K562 (cell line): ENCODE measurements at regions not wholly inside any gene's neighbourhood (a gene's known extent, or its start where the extent isn't known, plus 50 kb on each side); places are given as distances from the start of the nearest gene placed in this dataset.

Source experiments
- ATAC-seq: fragments of 200-7000 bp; cut with Tn5 transposase; 3 replicates; pipeline ENCODE4 v1.9.1; 2020; ENCODE audit warnings: moderate library complexity
- BruUV-seq: library from RNA; stranded (reverse); fragments of 400-500 nt; replicated peaks from 2 replicates; lab custom pipeline; 2021; lab: Mats Ljungman, UMichigan
- CTCF ChIA-PET: fragments of 300-600 bp; formaldehyde crosslinking; extraction: SDS; loops from one replicate; lab custom pipeline; 2021; ENCODE audit warnings: low intra/inter-chr PET ratio; lab: Yijun Ruan, JAX
- POLR2A ChIA-PET: fragments of 300-600, 350-650 bp; sonication (Branson Sonifier 250); formaldehyde crosslinking; extraction: SDS; loops from one replicate; lab custom pipeline; 2021; ENCODE audit warnings: antibody characterized with exemption, inconsistent platforms; lab: Yijun Ruan, JAX
- DNase-seq, 4 experiments: peaks; one replicate each; pipeline versions ENCODE4 v3.0.0 to v3.0.0-alpha.2; 2011 to 2018; ENCODE audit warnings: low spot score in 3 of 4, mixed read lengths in 3 of 4; ENCODE audit errors: extremely low read depth in 1 of 4
- FAIRE-seq: peaks from 2 replicates; lab custom pipeline; 2011; peaks lifted over from hg19 to GRCh38; lab: Jason Lieb, UNC
- H2AFZ ChIP-seq: 2 replicates; pipeline ENCODE4 v1.6.0; 2011; ENCODE audit warnings: low read depth, low read length, control low read depth, inconsistent platforms
- H3K27ac ChIP-seq: fragments of 200-600 bp; 3 replicates; pipeline ENCODE4 v1.8.0; 2011; ENCODE audit warnings: low read depth, mild to moderate bottlenecking, control low read depth, inconsistent platforms, low read length, moderate library complexity, mixed read lengths; ENCODE audit errors: extremely low read depth
- H3K27me3 ChIP-seq, 2 experiments: fragments of 300-600 bp in 1 of 2; 2 replicates in 1 of 2; 3 replicates in 1 of 2; pipeline versions ENCODE4 v1.6.0 to v1.8.0; 2011; ENCODE audit warnings: inconsistent platforms in 2 of 2, low read length in 2 of 2, mild to moderate bottlenecking in 1 of 2, mixed read lengths in 1 of 2, moderate library complexity in 1 of 2; ENCODE audit not compliant: control insufficient read depth in 2 of 2, insufficient read depth in 2 of 2
- H3K36me3 ChIP-seq: fragments of 300-600 bp; 3 replicates; pipeline ENCODE4 v1.8.0; 2011; ENCODE audit warnings: mild to moderate bottlenecking, low read length, inconsistent platforms; ENCODE audit not compliant: control insufficient read depth, insufficient read depth
- H3K4me1 ChIP-seq, 2 experiments: fragments of 200-600 bp in 1 of 2; replicated peaks in 1 of 2; 2 replicates in 1 of 2; 3 replicates in 1 of 2; pipeline versions ENCODE4 v1.5.1 to v1.8.0; 2011; ENCODE audit warnings: inconsistent platforms in 2 of 2, low read length in 2 of 2, mild to moderate bottlenecking in 1 of 2, mixed read lengths in 1 of 2, moderate library complexity in 1 of 2; ENCODE audit not compliant: control insufficient read depth in 2 of 2, insufficient read depth in 2 of 2
- H3K4me2 ChIP-seq: 2 replicates; pipeline ENCODE4 v1.6.1; 2011; ENCODE audit warnings: low read length, control low read depth, inconsistent platforms, mixed read lengths; ENCODE audit not compliant: insufficient read depth
- H3K4me3 ChIP-seq: fragments of 200-600 bp; sonication (generic), shearing (Covaris generic); 2 replicates; pipeline ENCODE4 v1.5.1; 2016; ENCODE audit warnings: control low read depth, inconsistent platforms
- H3K79me2 ChIP-seq: fragments of 200-600 bp; 3 replicates; pipeline ENCODE4 v1.8.0; 2011; ENCODE audit warnings: low read length, inconsistent platforms; ENCODE audit not compliant: control insufficient read depth, insufficient read depth
- H3K9ac ChIP-seq, 2 experiments: 2 replicates each; pipeline versions ENCODE4 v1.6.0 to v1.6.1; 2011; ENCODE audit warnings: low read depth in 2 of 2, low read length in 2 of 2, control low read depth in 1 of 2, inconsistent platforms in 1 of 2, mild to moderate bottlenecking in 1 of 2, mixed read lengths in 1 of 2; ENCODE audit not compliant: insufficient read depth in 1 of 2
- H3K9me1 ChIP-seq: one replicate; pipeline ENCODE4 v1.6.0; 2011; ENCODE audit warnings: inconsistent platforms, mild to moderate bottlenecking, low read length, moderate library complexity; ENCODE audit not compliant: control insufficient read depth, insufficient read depth
- H3K9me3 ChIP-seq: replicated peaks from 2 replicates; pipeline ENCODE4 v1.5.1; 2011; ENCODE audit warnings: low read depth, low read length, inconsistent platforms; ENCODE audit not compliant: control insufficient read depth, insufficient read depth
- H4K20me1 ChIP-seq: replicated peaks from 2 replicates; pipeline ENCODE4 v1.6.1; 2011; ENCODE audit warnings: low read length, inconsistent platforms, mixed read lengths; ENCODE audit not compliant: control insufficient read depth, insufficient read depth
- CHAMP1 ChIP-seq: fragments of 450-650 bp; IDR thresholded peaks from 2 replicates; pipeline ENCODE4 v1.6.1; 2016; ENCODE audit warnings: mild to moderate bottlenecking
- EZH2 ChIP-seq: IDR thresholded peaks from 2 replicates; pipeline ENCODE4 v1.6.1; 2012; ENCODE audit warnings: low read depth, mild to moderate bottlenecking, inconsistent platforms, low read length, borderline replicate concordance
- HLTF ChIP-seq: fragments of 450-650 bp; IDR thresholded peaks from 2 replicates; pipeline ENCODE4 v1.6.1; 2016
- HMG20A ChIP-seq: fragments of 450-650 bp; formaldehyde crosslinking; conservative IDR thresholded peaks from 2 replicates; pipeline ENCODE4 v1.4.0; 2020; ENCODE audit warnings: mild to moderate bottlenecking, mixed read lengths
- JUND ChIP-seq, 2 experiments: IDR thresholded peaks; 2 replicates in 1 of 2; 3 replicates in 1 of 2; pipeline ENCODE4 v1.6.1; 2011; ENCODE audit warnings: borderline replicate concordance in 2 of 2, low read depth in 2 of 2, low read length in 2 of 2, improper control_type of control experiment in 1 of 2, missing biosample characterization in 1 of 2, missing genetic modification characterization in 1 of 2, missing genetic modification reagents in 1 of 2
- MAFF ChIP-seq: IDR thresholded peaks from 2 replicates; pipeline ENCODE4 v1.6.1; 2012; ENCODE audit warnings: low read length, improper control_type of control experiment
- MAFG ChIP-seq: fragments of 450-650 bp; conservative IDR thresholded peaks from 2 replicates; pipeline ENCODE4 v1.6.1; 2016; ENCODE audit warnings: missing genetic modification characterization, missing compliant biosample characterization
- MAFK ChIP-seq: IDR thresholded peaks from 2 replicates; pipeline ENCODE4 v1.6.1; 2011; ENCODE audit warnings: low read length, improper control_type of control experiment
- PKNOX1 ChIP-seq: fragments of 450-650 bp; IDR thresholded peaks from 2 replicates; pipeline ENCODE4 v1.6.1; 2016
- RFX5 ChIP-seq: IDR thresholded peaks from 2 replicates; pipeline ENCODE4 v1.6.1; 2011; ENCODE audit warnings: low read depth, mild to moderate bottlenecking, improper control_type of control experiment, low read length
- SRSF1 ChIP-seq: fragments of 200-400 bp; formaldehyde crosslinking; IDR thresholded peaks from 2 replicates; pipeline ENCODE4 v1.6.1; 2017; ENCODE audit warnings: mild to moderate bottlenecking, low read depth, low read length, moderate library complexity
- ZNF316 ChIP-seq: fragments of 450-650 bp; IDR thresholded peaks from 2 replicates; pipeline ENCODE4 v1.6.1; 2016
- ZNF518B ChIP-seq: fragments of 250-450 bp; sonication (Bioruptor Pico); IDR thresholded peaks from 2 replicates; pipeline ENCODE4 v1.5.0; 2021; ENCODE audit warnings: mild to moderate bottlenecking, moderate library complexity
- ZNF644 ChIP-seq: fragments of 200-800 bp; sonication (Bioruptor generic); IDR thresholded peaks from 2 replicates; pipeline ENCODE4 v1.6.1; 2016; ENCODE audit warnings: low read depth, missing genetic modification characterization, missing compliant biosample characterization
- ZNF740 ChIP-seq, 3 experiments: fragments of 200-800 bp in 1 of 3; sonication (Bioruptor generic) in 1 of 3; sonication (generic) in 1 of 3; formaldehyde crosslinking in 1 of 3; IDR thresholded peaks; 2 replicates each; pipeline versions ENCODE4 v1.6.1 to v1.8.0; 2016 to 2022; ENCODE audit warnings: mild to moderate bottlenecking in 2 of 3, missing compliant biosample characterization in 2 of 3, missing genetic modification characterization in 2 of 3, missing genetic modification reagents in 1 of 3
- ZNF77 ChIP-seq: fragments of 250-450 bp; sonication (Bioruptor Pico); IDR thresholded peaks from 2 replicates; pipeline ENCODE4 v1.5.0; 2020
- WGBS: fragments of 100-300 bp; shearing (Covaris generic); methylation state at CpG from one replicate; pipeline ENCODE4 v1.1.6; 2016; ENCODE audit warnings: low coverage, mixed read lengths; ENCODE audit not compliant: insufficient coverage; ENCODE audit errors: missing lambda C conversion rate; 5-methylcytosine and 5-hydroxymethylcytosine counted together
- in situ Hi-C: fragments of 300-500 bp; cut with MboI; formaldehyde crosslinking; loops from 4 replicates; pipeline ENCODE4 v1.15.0; 2018; ENCODE audit warnings: inconsistent platforms, mixed read lengths
- intact Hi-C: fragments of 100-400 bp; cut with micrococcal nuclease; formaldehyde crosslinking; loops from 2 replicates; pipeline ENCODE4 v1.14.2; 2022

GRCh38 chr6:9518431-9518830 lies 896.4 kb downstream of the TFAP2A start:
- Histone ChIP-seq H3K9ac (no peak overlapping the region), H2AFZ (no peak overlapping the region), H3K79me2 (no peaks in the 10 kb centered on the region), H3K9me3 (no peaks in the 10 kb centered on the region), H3K36me3 (no peaks in the 10 kb centered on the region), H3K4me2 (no peak overlapping the region), H3K4me3 (no peak overlapping the region), H3K9me1 (no peaks in the 10 kb centered on the region), H3K27ac (no peak overlapping the region), H3K27me3 (no peaks in the 10 kb centered on the region), H4K20me1 (no peaks in the 10 kb centered on the region), H3K4me1 (no peaks in the 10 kb centered on the region)
- ATAC-seq: no peak
- no peak for FAIRE-seq
- intact Hi-C loops (no loop called here), in situ Hi-C loops (no loop called here)
- DNase-seq: no peak
- 0% methylated on average over 1 of the region's 1 CpG for WGBS
- POLR2A ChIA-PET: interaction anchor here (0.7 kb wide), 1 partner anchor 1325 kb away, joined by 4 read pairs; no protein-coding TSS in a partner anchor
- CTCF ChIA-PET: no interaction called here
- BruUV-seq: no TSS peak
- TF ChIP-seq RFX5 (no peak), JUND (IDR thresholded peaks at IDR 0.05; ENCODE audit: borderline replicate concordance, low read depth, low read length) (no peak), JUND (tag; IDR thresholded peaks at IDR 0.05; ENCODE audit: borderline replicate concordance, low read depth, low read length) (no peak), SRSF1 (no peak), EZH2 (no peak), ZNF77 (CRISPR knock-in tag) (no peak), ZNF644 (tag) (no peak), PKNOX1 (no peak), HLTF (no peak), MAFF (peak; percentile 23; the same call in 1 of the 2 replicates), ZNF740 (CRISPR knock-in tag; IDR thresholded peaks at IDR 0.05) (no peak), ZNF740 (tag; IDR thresholded peaks at IDR 0.05) (no peak), ZNF518B (CRISPR knock-in tag) (no peak), MAFK (peak; percentile 21; the same call in 1 of the 2 replicates), HMG20A (no peak), ZNF316 (peak; percentile 75), MAFG (tag) (peak; percentile 44), CHAMP1 (no peak)
